Fibroblast of skin of left quadriceps (primary cell): ENCODE measurements at regions not wholly inside any gene's neighbourhood (a gene's known extent, or its start where the extent isn't known, plus 50 kb on each side); places are given as distances from the start of the nearest gene placed in this dataset.
"Not testable (repeated sequence)": the region's sequence is repeated elsewhere in the genome, so short reads cannot be mapped to it uniquely, and the experiment has no call there.

Source experiments
- DNase-seq, 2 experiments: peaks; one replicate each; pipeline ENCODE4 v3.0.0-alpha.2; 2013; ENCODE audit warnings: low read depth in 2 of 2

- no peak for DNase-seq
These were observed 348.7 kb upstream of the PCSK5 start for GRCh38 chr9:75541734-75542133.

GRCh38 chr9:75544815-75545214 is 345.7 kb upstream of the PCSK5 start:
- DNase-seq: no peak

- DNase-seq: no peak
These were observed 345.2 kb upstream of the PCSK5 start for GRCh38 chr9:75545287-75545686.

DNA sequence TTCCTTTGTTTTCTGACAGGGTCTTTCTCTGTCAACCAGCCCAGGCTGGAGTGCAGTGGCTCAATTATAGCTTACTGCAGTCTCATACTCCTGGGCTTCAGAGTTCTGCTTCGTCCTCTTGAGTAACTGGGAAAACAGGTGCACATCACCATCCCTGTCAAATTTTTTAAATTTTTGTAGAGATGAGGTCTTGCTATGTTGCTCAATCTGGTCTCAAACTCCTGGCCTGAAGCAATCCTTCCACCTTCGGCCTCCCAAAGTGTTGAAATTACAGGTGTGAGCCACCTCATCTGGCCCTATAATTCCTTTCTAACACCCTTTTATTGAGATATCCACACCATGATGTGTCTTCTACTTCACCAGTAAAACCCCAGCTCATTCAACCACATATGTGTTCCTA is 341.6 kb upstream of the PCSK5 start:
- no peak for DNase-seq

- DNase-seq: no peak
These were observed 338.6 kb upstream of the PCSK5 start for GRCh38 chr9:75551861-75552260.

DNA sequence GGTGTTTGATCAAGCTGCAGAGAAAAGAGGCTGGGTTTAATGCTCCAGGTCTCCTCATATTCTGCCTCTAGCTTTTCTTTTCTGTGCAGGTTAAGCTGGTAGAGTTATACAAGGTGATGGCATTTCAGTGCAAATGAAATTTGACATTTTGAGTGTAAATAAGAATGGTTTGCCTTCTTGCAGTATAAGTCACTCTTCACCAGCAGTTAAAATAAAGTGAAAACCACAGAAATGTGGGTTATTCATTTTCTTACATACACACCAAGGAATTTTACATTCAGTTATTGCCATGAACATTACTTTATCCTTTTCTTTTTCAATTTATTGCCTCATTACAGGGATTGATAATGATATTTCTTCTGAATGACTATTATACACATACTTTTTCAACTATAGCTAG is 337.5 kb upstream of the PCSK5 start:
- peak; percentile 6 to 7 for DNase-seq

DNA sequence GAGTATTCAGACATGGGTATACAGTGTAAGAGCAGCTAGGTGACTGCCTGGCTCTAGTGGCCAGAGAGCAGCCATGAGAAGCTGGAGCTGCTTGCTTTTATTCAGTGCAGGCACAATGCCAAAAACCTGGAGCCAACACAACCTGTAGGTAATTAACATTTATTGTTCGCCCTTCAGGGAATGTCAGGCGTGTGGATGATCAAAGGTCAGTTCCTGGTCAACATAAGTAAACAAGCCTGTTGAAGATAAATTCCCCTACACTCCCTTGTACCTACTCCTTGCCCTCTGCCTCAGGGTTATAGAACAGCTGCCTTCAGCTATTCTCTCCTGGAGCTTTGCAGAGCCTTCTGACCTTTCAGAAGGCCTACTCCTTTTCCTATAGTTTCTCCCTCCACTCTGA is 323.7 kb upstream of the PCSK5 start:
- DNase-seq: not testable (repeated sequence)

GRCh38 chr9:75570538-75570937 is 319.9 kb upstream of the PCSK5 start:
- no peak for DNase-seq

GRCh38 chr9:75574569-75574968 is 315.9 kb upstream of the PCSK5 start:
- DNase-seq: no peak

GRCh38 chr9:75582870-75583269 is 307.6 kb upstream of the PCSK5 start:
- DNase-seq: no peak

DNA sequence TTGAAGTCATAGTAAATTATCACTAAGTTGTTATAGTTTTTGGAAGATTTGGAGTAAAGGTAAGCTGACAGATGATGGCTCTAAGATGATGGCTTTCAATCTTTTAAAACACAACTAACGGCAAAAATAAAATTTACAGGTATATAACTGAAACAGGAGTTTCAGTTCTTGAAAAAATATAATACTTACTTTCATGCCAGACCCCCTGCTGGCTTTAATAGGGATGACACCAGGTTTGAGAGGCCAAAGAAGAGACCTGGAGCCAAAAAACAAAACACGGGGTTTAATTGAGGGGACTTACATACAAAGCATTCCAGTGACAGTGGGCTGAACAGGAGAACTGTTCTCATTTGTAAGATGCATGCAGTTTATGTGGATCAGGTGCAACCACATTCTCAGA is 301.7 kb upstream of the PCSK5 start:
- DNase-seq: no peak

DNA sequence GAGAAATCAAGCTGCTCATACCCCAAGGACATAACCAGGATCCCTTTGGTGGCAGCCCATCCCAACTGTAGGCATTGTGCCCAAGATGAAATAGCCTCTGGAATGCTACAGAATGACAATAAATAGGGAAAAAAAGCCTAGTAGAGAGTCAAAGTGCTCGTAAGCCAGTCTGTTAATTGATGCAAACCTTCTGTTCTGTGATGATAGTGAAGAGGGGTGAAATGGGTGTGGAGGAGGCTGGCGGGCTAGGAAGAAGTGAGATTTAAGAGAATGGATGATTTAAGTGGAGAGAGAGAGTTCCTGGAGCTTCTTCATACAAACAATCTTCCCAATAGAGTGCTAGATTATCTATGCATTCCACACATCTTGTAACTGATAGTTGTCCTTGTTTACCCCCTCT is 301.0 kb upstream of the PCSK5 start:
- DNase-seq: no peak

- DNase-seq: no peak
These were observed 298.5 kb upstream of the PCSK5 start for GRCh38 chr9:75591972-75592371.

- no peak for DNase-seq
These were observed 297.9 kb upstream of the PCSK5 start for GRCh38 chr9:75592586-75592985.

DNA sequence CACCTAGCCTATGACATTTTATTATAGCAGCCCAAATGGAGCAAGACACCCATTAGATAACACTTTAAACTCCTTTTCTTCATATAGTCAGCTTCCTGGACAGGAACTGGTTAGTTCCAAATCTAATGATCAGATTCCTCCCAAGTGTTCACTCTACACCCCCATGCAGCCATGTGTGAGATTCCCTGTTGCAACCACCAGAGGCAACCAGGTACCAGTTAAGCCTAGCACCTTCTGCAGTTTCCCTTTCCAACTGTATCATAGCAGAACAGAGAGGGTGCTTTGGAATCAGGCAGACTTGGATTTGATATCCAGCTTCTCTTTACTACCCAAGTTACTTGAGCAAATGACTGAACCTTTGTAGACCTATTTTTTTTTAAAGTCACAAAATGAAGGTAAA is 296.6 kb upstream of the PCSK5 start:
- DNase-seq: no peak

DNA sequence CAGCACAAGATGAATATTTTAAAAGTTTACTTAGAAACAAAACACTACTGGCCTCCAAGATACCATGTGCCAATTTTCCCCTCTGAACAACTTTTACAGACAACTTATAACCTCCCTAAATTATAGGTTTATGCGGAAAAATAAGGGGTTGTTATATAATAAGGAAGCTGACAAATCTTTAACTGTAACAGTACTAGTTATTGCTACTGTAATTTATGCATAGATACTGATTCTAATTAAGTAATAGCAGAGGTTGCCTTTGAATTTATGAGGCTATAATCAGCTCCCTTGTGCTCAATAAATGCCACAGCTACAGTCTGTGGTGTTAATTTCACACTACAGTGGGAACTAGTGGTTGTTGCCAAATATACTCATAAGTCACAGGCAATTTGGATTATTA is 291.3 kb upstream of the PCSK5 start:
- no peak for DNase-seq

- DNase-seq: no peak
These were observed 289.2 kb upstream of the PCSK5 start for GRCh38 chr9:75601280-75601679.

DNA sequence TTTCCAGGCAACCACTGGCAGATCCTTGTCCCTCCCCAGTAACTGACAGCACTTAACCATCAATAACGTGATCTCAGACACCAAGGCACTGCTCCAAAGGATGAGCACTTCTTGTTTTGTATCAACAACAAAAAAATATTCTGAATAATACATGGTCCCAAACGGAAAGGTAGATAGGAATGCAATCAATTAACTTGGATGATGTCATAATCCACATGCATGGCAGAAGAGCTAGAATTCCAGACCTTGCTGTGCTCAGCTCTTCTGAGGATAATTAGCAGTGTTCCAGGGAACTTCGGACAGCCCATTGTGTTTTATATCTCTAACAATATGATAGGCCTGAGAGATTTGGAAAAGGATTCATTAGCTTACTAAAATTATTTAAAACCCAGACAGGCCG is 288.4 kb upstream of the PCSK5 start:
- no peak for DNase-seq

- DNase-seq: no peak
These were observed 285.8 kb upstream of the PCSK5 start for GRCh38 chr9:75604661-75605060.

DNA sequence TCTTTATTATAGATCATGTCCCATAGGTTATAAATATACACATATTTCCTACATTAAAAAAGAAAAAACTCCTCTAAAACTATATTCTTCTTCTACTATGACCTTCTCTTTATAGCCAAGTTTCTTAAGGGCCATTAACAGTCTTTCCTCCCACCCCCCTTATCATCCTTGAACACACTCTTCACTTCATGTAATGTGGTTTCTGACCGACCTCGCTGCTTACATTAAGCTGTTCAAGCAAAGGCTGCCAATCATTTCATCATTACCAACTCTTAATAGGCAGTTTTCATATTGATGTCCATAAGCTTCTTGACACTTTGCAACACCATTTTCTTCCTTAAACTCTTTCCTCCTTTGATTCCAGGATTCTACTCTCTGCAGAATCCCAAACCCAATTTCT is 283.0 kb upstream of the PCSK5 start:
- no peak for DNase-seq

DNA sequence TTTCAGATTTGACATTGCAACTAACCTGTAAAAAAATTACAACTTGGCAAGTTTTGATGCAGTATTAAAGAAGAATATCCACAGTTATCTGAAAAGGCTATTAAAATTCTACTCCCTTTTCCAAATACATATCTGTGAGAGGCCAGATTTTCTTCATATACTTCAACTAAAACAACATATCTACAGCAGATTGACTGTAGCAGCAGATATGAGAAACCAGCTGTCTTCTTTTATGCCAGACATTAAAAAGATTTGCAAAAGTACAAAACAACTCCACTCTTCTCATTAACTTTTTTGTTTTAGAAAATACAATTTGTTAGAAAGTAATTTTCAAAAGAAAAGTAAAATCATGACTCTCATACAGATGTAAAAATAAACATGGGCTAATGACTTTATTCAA is 281.1 kb upstream of the PCSK5 start:
- no peak for DNase-seq

- DNase-seq: no peak
These were observed 280.2 kb upstream of the PCSK5 start for GRCh38 chr9:75610246-75610645.

GRCh38 chr9:75612205-75612604 is 278.3 kb upstream of the PCSK5 start:
- no peak for DNase-seq

DNA sequence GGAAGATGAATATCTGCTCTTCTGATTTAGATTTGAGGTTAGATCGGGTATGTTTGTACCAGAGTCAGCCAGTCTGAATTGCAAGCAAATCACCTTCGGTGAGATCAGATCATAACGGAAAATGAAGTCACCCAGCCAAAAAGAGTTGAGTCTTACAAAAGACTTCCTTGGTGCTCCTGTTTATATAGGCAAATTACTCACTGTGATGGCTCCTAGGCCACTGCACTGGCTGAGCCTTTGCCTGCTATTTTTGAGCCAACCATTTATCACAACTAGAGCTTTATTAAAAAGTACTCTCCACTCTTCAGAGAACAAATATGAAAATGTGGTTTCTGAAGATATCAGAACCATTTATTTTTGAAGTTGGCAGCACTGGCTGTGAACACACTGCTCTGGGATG is 277.7 kb upstream of the PCSK5 start:
- no peak for DNase-seq

DNA sequence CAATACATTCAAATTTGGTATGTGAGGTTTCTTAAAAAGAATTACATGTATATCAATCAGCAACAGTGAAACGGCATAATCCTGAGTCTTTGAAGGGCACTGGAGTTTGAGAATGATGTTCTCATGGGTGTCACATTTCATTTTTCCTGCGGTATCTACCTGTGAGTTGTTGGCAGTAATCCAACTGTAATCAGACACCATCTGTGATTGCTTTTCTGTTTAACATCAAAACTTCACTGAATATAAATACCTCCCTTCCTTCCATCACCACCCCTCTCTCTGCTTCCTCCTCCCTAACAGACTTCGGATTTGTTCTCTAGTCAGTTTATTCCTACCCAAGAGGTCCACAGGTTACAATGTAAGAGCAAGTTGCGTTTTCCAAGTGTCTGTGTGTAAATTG is 275.2 kb upstream of the PCSK5 start:
- DNase-seq: no peak
